Endothelial cell of umbilical vein (primary cell): ENCODE measurements at regions not wholly inside any gene's neighbourhood (a gene's known extent, or its start where the extent isn't known, plus 50 kb on each side); places are given as distances from the start of the nearest gene placed in this dataset.
A peak's percentile ranks its signal among the peaks of the same experiment; 100 is the strongest.

Source experiments
- BruUV-seq: library from RNA; stranded (reverse); fragments of 400-500 nt; replicated peaks from 2 replicates; lab custom pipeline; 2021; lab: Mats Ljungman, UMichigan
- CTCF ChIA-PET: fragments of 300-600, 350-600 bp; sonication (Branson Sonifier 250); formaldehyde crosslinking; loops from one replicate; lab custom pipeline; 2021; ENCODE audit warnings: antibody characterized with exemption, inconsistent platforms; lab: Charles Lee
- POLR2A ChIA-PET: fragments of 300-600, 350-600 bp; sonication (Branson Sonifier 250); formaldehyde crosslinking; loops from one replicate; lab custom pipeline; 2021; ENCODE audit warnings: antibody characterized with exemption, inconsistent platforms; lab: Charles Lee
- DNase-seq: peaks from one replicate; pipeline ENCODE4 v3.0.0-alpha.2; 2011; ENCODE audit warnings: low read depth, low spot score
- FAIRE-seq: peaks from 2 replicates; lab custom pipeline; 2011; peaks lifted over from hg19 to GRCh38; lab: Jason Lieb, UNC
- H2AFZ ChIP-seq: 2 replicates; pipeline ENCODE4 v1.6.0; 2012; ENCODE audit warnings: low read depth, low read length, control low read depth, inconsistent platforms
- H3K27ac ChIP-seq: 2 replicates; pipeline ENCODE4 v1.5.1; 2011; ENCODE audit warnings: low read depth, mild to moderate bottlenecking, control low read depth, low read length, moderate library complexity; ENCODE audit not compliant: insufficient read depth
- H3K27me3 ChIP-seq, 2 experiments: 2 replicates each; pipeline versions ENCODE4 v1.6.0 to v1.6.1; 2011; ENCODE audit warnings: low read length in 2 of 2, mixed read lengths in 1 of 2; ENCODE audit not compliant: control insufficient read depth in 2 of 2, insufficient read depth in 2 of 2
- H3K36me3 ChIP-seq, 2 experiments: 2 replicates in 1 of 2; 3 replicates in 1 of 2; pipeline ENCODE4 v1.5.1; 2011; ENCODE audit warnings: low read length in 2 of 2, mild to moderate bottlenecking in 1 of 2, moderate library complexity in 1 of 2; ENCODE audit not compliant: control insufficient read depth in 2 of 2, insufficient read depth in 2 of 2; ENCODE audit errors: extremely low read depth in 1 of 2
- H3K4me1 ChIP-seq: 3 replicates; pipeline ENCODE4 v1.5.1; 2011; ENCODE audit warnings: mild to moderate bottlenecking, low read length; ENCODE audit not compliant: control insufficient read depth, insufficient read depth; ENCODE audit errors: extremely low read depth
- H3K4me2 ChIP-seq: 2 replicates; pipeline ENCODE4 v1.6.1; 2011; ENCODE audit warnings: low read length, control low read depth, mixed read lengths; ENCODE audit not compliant: insufficient read depth
- H3K4me3 ChIP-seq, 3 experiments: fragments of 200-600 bp in 1 of 3; sonication (generic), shearing (Covaris generic) in 1 of 3; replicated peaks in 1 of 3; 2 replicates each; pipeline ENCODE4 v1.5.1; 2011 to 2016; ENCODE audit warnings: control low read depth in 3 of 3, low read length in 3 of 3, mild to moderate bottlenecking in 2 of 3, inconsistent platforms in 1 of 3, low read depth in 1 of 3, moderate library complexity in 1 of 3; ENCODE audit not compliant: insufficient read depth in 1 of 3
- H3K79me2 ChIP-seq: 2 replicates; pipeline ENCODE4 v1.6.0; 2012; ENCODE audit warnings: low read length, inconsistent platforms; ENCODE audit not compliant: control insufficient read depth, insufficient read depth
- H3K9ac ChIP-seq: replicated peaks from 2 replicates; pipeline ENCODE3; 2011; ENCODE audit warnings: low read length, control low read depth; ENCODE audit not compliant: insufficient read depth; ENCODE audit errors: extremely low read depth
- H3K9me1 ChIP-seq: replicated peaks from 3 replicates; pipeline ENCODE4 v1.6.0; 2011; ENCODE audit warnings: mild to moderate bottlenecking, low read length; ENCODE audit not compliant: control insufficient read depth, insufficient read depth; ENCODE audit errors: extremely low read depth
- H3K9me3 ChIP-seq: replicated peaks from 2 replicates; pipeline ENCODE4 v1.5.1; 2012; ENCODE audit warnings: low read length, inconsistent platforms; ENCODE audit not compliant: control insufficient read depth, insufficient read depth
- H4K20me1 ChIP-seq: replicated peaks from 2 replicates; pipeline ENCODE3; 2011; ENCODE audit warnings: mild to moderate bottlenecking, low read length; ENCODE audit not compliant: control insufficient read depth, insufficient read depth; ENCODE audit errors: extremely low read depth
- CTCF ChIP-seq, 2 donors: IDR thresholded peaks; 1 replicate in 1 of 2; 2 replicates in 1 of 2; pipeline ENCODE4 v1.5.1; 2011; ENCODE audit warnings: low read length in 2 of 2, mild to moderate bottlenecking in 2 of 2, moderate library complexity in 2 of 2, control low read depth in 1 of 2, inconsistent platforms in 1 of 2, low read depth in 1 of 2; ENCODE audit not compliant: insufficient read depth in 1 of 2; ENCODE audit errors: extremely low read depth in 1 of 2
- EZH2 ChIP-seq: IDR thresholded peaks from 2 replicates; pipeline ENCODE4 v1.6.1; 2012; ENCODE audit warnings: borderline replicate concordance, low read depth, mild to moderate bottlenecking, moderate library complexity, low read length, inconsistent platforms; ENCODE audit not compliant: severe bottlenecking
- FOS ChIP-seq: IDR thresholded peaks from 2 replicates; pipeline ENCODE4 v1.6.1; 2011; ENCODE audit warnings: mild to moderate bottlenecking, low read length, moderate library complexity, borderline replicate concordance; ENCODE audit not compliant: insufficient read depth
- GATA2 ChIP-seq: IDR thresholded peaks from 2 replicates; pipeline ENCODE4 v1.7.0; 2011; ENCODE audit warnings: low read depth, mild to moderate bottlenecking, moderate library complexity, mixed read lengths, low read length; ENCODE audit not compliant: insufficient read length, insufficient read depth
- MAX ChIP-seq: IDR thresholded peaks from 2 replicates; pipeline ENCODE4 v1.6.1; 2011; ENCODE audit not compliant: insufficient read depth, insufficient read length
- MYC ChIP-seq: IDR thresholded peaks from one replicate; pipeline ENCODE4 v1.6.1; 2011; ENCODE audit warnings: mild to moderate bottlenecking, low read depth, low read length
- dilution Hi-C: fragments of 300-500 bp; cut with MboI; formaldehyde crosslinking; loops from one replicate; pipeline ENCODE4 v1.15.0; 2019; ENCODE audit warnings: low sequenced_read_pairs; ENCODE audit not compliant: extremely low pct_ligation_motif_present
- intact Hi-C: fragments of 100-400 bp; cut with micrococcal nuclease; formaldehyde crosslinking; loops from one replicate; pipeline ENCODE4 v1.10.0; 2022

GRCh38 chr3:146658841-146659240, 53.7 kb upstream of the PLSCR5 start:
- no peak for DNase-seq
- H3K9me1 ChIP-seq = no peaks in the 10 kb centered on the region
- BruUV-seq = no TSS peak
- no peak for FAIRE-seq
- no peaks in the 10 kb centered on the region for H3K36me3 ChIP-seq
- H3K4me2 ChIP-seq = no peak overlapping the region
- CTCF ChIA-PET = interaction anchor here (2.3 kb wide), 1 partner anchor 20 kb away, joined by 9 read pairs; no protein-coding TSS in a partner anchor
- no peaks in the 10 kb centered on the region for H4K20me1 ChIP-seq
- POLR2A ChIA-PET = no interaction called here
- H2AFZ ChIP-seq = no peak overlapping the region
- no peaks in the 10 kb centered on the region for H3K79me2 ChIP-seq
- H3K4me1 ChIP-seq = no peaks in the 10 kb centered on the region
- no peaks in the 10 kb centered on the region for H3K27me3 ChIP-seq
- H3K9me3 ChIP-seq = no peaks in the 10 kb centered on the region
- no peak overlapping the region for H3K4me3 ChIP-seq
- dilution Hi-C loops (no loop called here), intact Hi-C loops (no loop called here)
- no peak overlapping the region for H3K27ac ChIP-seq
- H3K9ac ChIP-seq = no peak overlapping the region
- no peak for TF ChIP-seq FOS
- no peak for TF ChIP-seq MYC
- TF ChIP-seq MAX = no peak

GRCh38 chr3:146655333-146655996, 50.3 kb upstream of the PLSCR5 start:
- H3K9ac ChIP-seq = no peak overlapping the region
- no peaks in the 10 kb centered on the region for H3K9me3 ChIP-seq
- no peaks in the 10 kb centered on the region for H3K4me1 ChIP-seq
- H3K79me2 ChIP-seq = no peaks in the 10 kb centered on the region
- H3K27me3 ChIP-seq = no peaks in the 10 kb centered on the region
- ChIA-PET POLR2A (no interaction called here), CTCF (no interaction called here)
- dilution Hi-C loops (no loop called here), intact Hi-C loops (no loop called here)
- H3K4me2 ChIP-seq = no peak overlapping the region
- no peak overlapping the region for H2AFZ ChIP-seq
- no peaks in the 10 kb centered on the region for H4K20me1 ChIP-seq
- TF ChIP-seq FOS (no peak), CTCF (IDR thresholded peaks at IDR 0.05; ENCODE audit: extremely low read depth in 1 of 2, insufficient read depth in 1 of 2, low read depth in 1 of 2, low read length in 2 of 2) (no peak), GATA2 (no peak), EZH2 (no peak), MAX (no peak)
- no peak overlapping the region for H3K4me3 ChIP-seq
- FAIRE-seq (peak; percentile 33), DNase-seq (peak; percentile 9)
- no peaks in the 10 kb centered on the region for H3K9me1 ChIP-seq
- no peaks in the 10 kb centered on the region for H3K36me3 ChIP-seq
- BruUV-seq = no TSS peak
- no peak overlapping the region for H3K27ac ChIP-seq
